ENCODE measurements at regions not wholly inside any gene's neighbourhood (a gene's known extent, or its start where the extent isn't known, plus 50 kb on each side); places are given as distances from the start of the nearest gene placed in this dataset.

DNA sequence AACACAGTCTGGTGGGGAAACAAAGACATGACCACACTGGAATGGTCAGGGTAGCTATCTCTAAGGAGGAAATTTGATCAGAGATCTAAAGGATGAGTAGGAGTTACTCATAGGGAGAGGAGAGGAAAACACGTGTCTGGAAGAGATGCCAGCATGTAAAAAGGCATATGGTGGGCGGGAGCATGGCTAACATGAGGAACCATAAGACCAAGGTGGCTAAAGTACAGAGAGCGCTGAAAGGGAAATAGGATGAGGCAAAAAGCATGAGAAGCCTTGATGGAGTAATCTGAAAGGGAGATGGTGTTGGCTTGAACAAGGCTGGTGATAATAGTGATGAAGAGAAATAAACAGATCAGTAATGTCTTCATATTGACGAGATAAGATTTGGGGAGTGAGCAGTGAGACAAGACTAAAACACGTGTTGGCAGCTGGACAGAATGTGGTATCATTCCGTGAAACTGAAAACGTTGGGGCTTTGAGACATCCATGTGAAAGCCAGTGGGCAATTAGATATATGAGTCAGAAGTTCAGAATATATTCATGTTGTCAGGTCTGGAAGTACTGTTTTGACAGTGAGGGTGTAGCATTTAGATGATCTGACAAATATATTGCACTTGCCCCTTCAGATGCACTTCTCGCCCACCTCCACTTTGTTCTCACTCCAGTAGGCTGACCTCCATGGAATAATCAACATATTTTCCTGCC lies 209.1 kb upstream of the KCNN2 start:
- TF ChIP-seq, protein P1, sequence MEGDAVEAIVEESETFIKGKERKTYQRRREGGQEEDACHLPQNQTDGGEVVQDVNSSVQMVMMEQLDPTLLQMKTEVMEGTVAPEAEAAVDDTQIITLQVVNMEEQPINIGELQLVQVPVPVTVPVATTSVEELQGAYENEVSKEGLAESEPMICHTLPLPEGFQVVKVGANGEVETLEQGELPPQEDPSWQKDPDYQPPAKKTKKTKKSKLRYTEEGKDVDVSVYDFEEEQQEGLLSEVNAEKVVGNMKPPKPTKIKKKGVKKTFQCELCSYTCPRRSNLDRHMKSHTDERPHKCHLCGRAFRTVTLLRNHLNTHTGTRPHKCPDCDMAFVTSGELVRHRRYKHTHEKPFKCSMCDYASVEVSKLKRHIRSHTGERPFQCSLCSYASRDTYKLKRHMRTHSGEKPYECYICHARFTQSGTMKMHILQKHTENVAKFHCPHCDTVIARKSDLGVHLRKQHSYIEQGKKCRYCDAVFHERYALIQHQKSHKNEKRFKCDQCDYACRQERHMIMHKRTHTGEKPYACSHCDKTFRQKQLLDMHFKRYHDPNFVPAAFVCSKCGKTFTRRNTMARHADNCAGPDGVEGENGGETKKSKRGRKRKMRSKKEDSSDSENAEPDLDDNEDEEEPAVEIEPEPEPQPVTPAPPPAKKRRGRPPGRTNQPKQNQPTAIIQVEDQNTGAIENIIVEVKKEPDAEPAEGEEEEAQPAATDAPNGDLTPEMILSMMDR (IDR thresholded peaks at IDR 0.05; ENCODE audit: extremely low read depth, missing control alignments) = no peak
- DNase-seq (ENCODE audit: low spot score) = no peak

DNA sequence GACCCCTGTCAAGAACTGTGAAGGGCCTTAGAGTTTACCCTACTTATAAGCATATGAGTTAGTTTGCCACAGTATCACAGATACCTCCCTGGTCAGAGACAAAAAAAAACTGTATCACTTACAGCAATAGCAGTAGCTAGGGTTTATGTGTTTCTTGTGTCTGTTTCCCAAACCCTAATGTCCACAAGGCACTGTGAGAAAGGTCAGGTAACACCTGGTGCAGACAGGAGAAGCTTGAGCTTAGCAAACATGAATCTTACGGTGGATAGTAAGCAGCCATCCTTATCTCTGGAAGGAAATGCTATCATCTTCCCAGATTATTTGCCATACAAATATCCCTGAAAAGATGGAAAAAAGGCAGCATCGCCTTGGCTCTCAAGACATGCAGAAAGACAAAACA lies 208.5 kb upstream of the KCNN2 start:
- DNase-seq (ENCODE audit: low spot score) = no peak
- TF ChIP-seq, protein P1 (IDR thresholded peaks at IDR 0.05; ENCODE audit: extremely low read depth, missing control alignments) = no peak

DNA sequence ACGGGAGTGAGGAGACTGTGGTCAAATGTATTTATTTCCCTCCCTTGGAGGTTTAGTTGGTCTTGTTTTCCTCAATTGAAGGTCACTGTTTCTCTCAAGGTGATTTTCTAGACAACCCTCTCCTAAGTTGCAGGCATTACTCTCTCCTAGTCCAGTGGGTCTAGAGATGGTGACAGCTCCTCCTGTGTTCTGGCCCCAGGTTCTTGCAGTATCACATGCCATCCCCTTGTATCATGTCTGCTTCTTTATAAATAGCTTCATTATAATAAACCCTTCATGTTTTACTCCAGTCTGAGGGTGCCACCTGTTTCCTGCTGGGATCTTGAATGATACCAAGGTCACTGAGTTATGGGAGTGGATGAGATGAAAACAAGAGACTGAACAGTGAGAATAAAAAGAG lies 208.0 kb upstream of the KCNN2 start:
- DNase-seq (ENCODE audit: low spot score) = no peak
- TF ChIP-seq, protein P1 (IDR thresholded peaks at IDR 0.05; ENCODE audit: extremely low read depth, missing control alignments) = no peak

DNA sequence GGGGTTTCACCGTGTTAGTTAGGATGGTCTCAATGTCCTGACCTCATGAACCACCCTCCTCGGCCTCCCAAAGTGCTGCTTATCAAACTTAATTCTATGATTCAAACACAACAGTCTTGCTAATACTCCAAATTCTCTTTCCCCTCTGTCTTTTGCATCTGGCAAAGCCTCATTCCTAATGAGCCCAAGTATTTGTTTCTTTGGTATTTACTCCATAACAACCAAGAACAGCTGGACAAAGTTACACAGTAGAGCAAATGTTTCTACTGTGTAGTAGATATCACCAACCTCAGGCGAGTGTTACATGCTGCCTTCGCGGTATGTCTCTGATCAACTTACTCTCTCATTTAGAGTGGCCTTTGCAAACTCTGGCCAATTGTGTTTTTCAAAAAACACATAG lies 195.8 kb upstream of the KCNN2 start:
- TF ChIP-seq, protein P1 (IDR thresholded peaks at IDR 0.05; ENCODE audit: extremely low read depth, missing control alignments) = no peak
- no peak for DNase-seq (ENCODE audit: low spot score)

DNA sequence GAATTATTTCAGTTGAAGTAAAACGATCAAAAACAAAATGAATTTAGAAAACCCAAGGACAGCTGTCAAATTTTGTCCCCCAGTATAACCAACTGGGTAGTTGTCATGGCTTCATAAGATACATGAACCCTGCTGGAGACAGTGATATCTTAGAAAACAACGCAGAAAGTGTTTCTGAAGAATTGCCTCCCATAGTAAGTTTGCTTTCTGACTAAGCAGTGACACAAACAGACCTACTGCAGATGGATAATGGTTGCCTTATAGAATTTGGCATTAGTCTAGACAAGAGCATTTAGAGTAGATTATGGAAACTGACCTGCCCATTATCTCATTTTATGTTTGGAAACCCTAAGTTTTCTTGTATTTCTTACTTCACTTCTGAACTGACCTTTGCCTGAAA lies 187.7 kb upstream of the KCNN2 start:
- TF ChIP-seq, protein P1 (IDR thresholded peaks at IDR 0.05; ENCODE audit: extremely low read depth, missing control alignments) = no peak
- DNase-seq (ENCODE audit: low spot score) = no peak

DNA sequence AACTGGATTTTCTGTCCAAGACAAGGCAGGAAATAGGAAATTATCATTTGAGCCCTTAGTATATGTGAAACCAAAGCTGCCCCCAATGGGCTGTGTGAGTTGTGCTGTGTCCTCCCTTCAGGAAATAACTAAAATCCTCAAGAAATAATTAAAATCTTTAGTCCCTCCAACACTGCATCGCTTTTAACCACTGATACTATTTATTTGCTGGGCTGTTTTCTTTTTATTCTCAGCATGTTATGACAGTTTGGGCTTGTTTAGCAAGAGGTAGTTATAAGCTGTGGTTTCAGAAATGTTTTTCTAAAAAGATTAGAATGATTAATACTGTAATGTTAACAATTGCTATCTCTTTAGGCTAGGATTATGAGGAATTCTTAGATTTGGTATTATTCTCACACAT lies 187.0 kb upstream of the KCNN2 start:
- TF ChIP-seq, protein P1 (IDR thresholded peaks at IDR 0.05; ENCODE audit: extremely low read depth, missing control alignments) = no peak
- DNase-seq (ENCODE audit: low spot score) = no peak

DNA sequence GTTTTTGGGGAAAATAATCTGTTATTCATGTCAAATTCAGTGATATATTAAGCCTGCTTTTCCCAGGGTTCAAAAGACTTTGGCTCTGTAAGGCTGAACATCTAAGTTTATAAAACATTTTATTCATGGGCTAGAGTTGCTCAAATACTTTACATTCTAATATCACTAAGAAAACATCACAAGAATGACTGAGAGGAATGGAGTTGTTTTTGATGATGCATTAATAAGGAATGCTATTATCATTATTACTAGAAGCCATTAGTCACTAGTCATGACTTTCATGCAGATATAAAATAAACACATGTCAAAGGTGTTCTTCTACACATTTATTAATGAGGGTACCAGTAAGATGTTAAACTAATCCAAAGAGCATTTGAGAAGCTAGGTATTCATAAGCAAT lies 185.5 kb upstream of the KCNN2 start:
- TF ChIP-seq, protein P1 (IDR thresholded peaks at IDR 0.05; ENCODE audit: extremely low read depth, missing control alignments) = no peak
- DNase-seq (ENCODE audit: low spot score) = no peak

All from GM20000 (cell line).